ENCODE measurements at regions not wholly inside any gene's neighbourhood (a gene's known extent, or its start where the extent isn't known, plus 50 kb on each side); places are given as distances from the start of the nearest gene placed in this dataset.

GRCh38 chr6:21679761-21680265 is 86.3 kb downstream of the SOX4 start:
- TF ChIP-seq POLR2AphosphoS5 (IDR thresholded peaks at IDR 0.05; ENCODE audit: low read depth) (no peak), REST (IDR thresholded peaks at IDR 0.05; ENCODE audit: insufficient replicate concordance, low read depth) (no peak), CTCF (IDR thresholded peaks at IDR 0.05; ENCODE audit: insufficient read depth, low read length) (no peak), GABPA (IDR thresholded peaks at IDR 0.05; ENCODE audit: low read depth) (no peak)
